HCT116 (cell line): ENCODE measurements at regions not wholly inside any gene's neighbourhood (a gene's known extent, or its start where the extent isn't known, plus 50 kb on each side); places are given as distances from the start of the nearest gene placed in this dataset.
"Not testable (repeated sequence)": the region's sequence is repeated elsewhere in the genome, so short reads cannot be mapped to it uniquely, and the experiment has no call there.

Experiments
- CTCF ChIP-seq, 3 experiments: fragments of 200-600 bp in 1 of 3; sonication (generic) in 1 of 3; IDR thresholded peaks in 2 of 3; conservative IDR thresholded peaks in 1 of 3; 2 replicates each; pipeline ENCODE4 v1.5.1; 2012 to 2017; ENCODE audit warnings: low read depth in 2 of 3, low read length in 2 of 3, antibody characterized with exemption in 1 of 3, borderline replicate concordance in 1 of 3, control low read depth in 1 of 3, mild to moderate bottlenecking in 1 of 3, mixed read lengths in 1 of 3, mixed run types in 1 of 3, moderate library complexity in 1 of 3; ENCODE audit not compliant: insufficient read depth in 1 of 3
- EZH2phosphoT487 ChIP-seq: fragments of 200-600 bp; IDR thresholded peaks from 2 replicates; pipeline ENCODE4 v1.6.1; 2018; ENCODE audit warnings: antibody characterized with exemption, borderline replicate concordance
- FOSL1 ChIP-seq: IDR thresholded peaks from 2 replicates; pipeline ENCODE4 v1.6.1; 2012; ENCODE audit warnings: low read depth
- RAD21 ChIP-seq: IDR thresholded peaks from 2 replicates; pipeline ENCODE4 v1.6.1; 2012; ENCODE audit warnings: low read depth, mild to moderate bottlenecking
- TCF7L2 ChIP-seq: IDR thresholded peaks from 2 replicates; pipeline ENCODE4 v1.7.0; 2011; ENCODE audit warnings: borderline replicate concordance, inconsistent platforms; ENCODE audit not compliant: insufficient read depth, insufficient read length; ENCODE audit errors: extremely low read depth
- ZBTB33 ChIP-seq: IDR thresholded peaks from 2 replicates; pipeline ENCODE4 v1.6.1; 2011; ENCODE audit warnings: mild to moderate bottlenecking, low read length, moderate library complexity; ENCODE audit not compliant: insufficient replicate concordance; ENCODE audit errors: extremely low read depth

- TF ChIP-seq RAD21; CTCF (IDR thresholded peaks at IDR 0.05 in 2 of 3, conservative IDR thresholded peaks at IDR 0.05 in 1 of 3; ENCODE audit: borderline replicate concordance in 1 of 3, insufficient read depth in 1 of 3, low read depth in 2 of 3, low read length in 2 of 3); EZH2phosphoT487; FOSL1; TCF7L2; ZBTB33: not testable (repeated sequence)
These were observed 1896.9 kb downstream of the KHDRBS2 start for GRCh38 chr6:60389094-60389493.
